SK-N-SH (cell line): ENCODE measurements at regions not wholly inside any gene's neighbourhood (a gene's known extent, or its start where the extent isn't known, plus 50 kb on each side); places are given as distances from the start of the nearest gene placed in this dataset.

Experiments
- CTCF ChIA-PET: fragments of 300-600, 350-600 bp; formaldehyde crosslinking; extraction: SDS; loops from one replicate; lab custom pipeline; 2021; lab: Yijun Ruan, JAX
- POLR2A ChIA-PET: fragments of 350-600 bp; sonication (Branson Sonifier 250); formaldehyde crosslinking; extraction: SDS; loops from one replicate; lab custom pipeline; 2020; ENCODE audit warnings: antibody characterized with exemption, inconsistent platforms; lab: Yijun Ruan, JAX
- DNase-seq: peaks from one replicate; pipeline ENCODE4 v3.0.0; 2012
- H2AFZ ChIP-seq: fragments of 200-600 bp; sonication (generic); 2 replicates; pipeline ENCODE4 v1.8.1; 2016; ENCODE audit warnings: antibody characterized with exemption, mild to moderate bottlenecking, low read depth
- H3F3A ChIP-seq: fragments of 200-600 bp; sonication (generic); replicated peaks from 2 replicates; pipeline ENCODE3; 2016; ENCODE audit warnings: antibody characterized with exemption, mild to moderate bottlenecking; ENCODE audit not compliant: insufficient read depth
- H3K27ac ChIP-seq, 2 experiments: fragments of 200-500 bp in 1 of 2; fragments of 200-600 bp in 1 of 2; sonication (Bioruptor generic) in 1 of 2; sonication (generic), shearing (Covaris generic) in 1 of 2; 2 replicates each; pipeline versions ENCODE4 v1.5.1 to v1.6.1; 2014 to 2016; ENCODE audit warnings: low read depth in 2 of 2, inconsistent platforms in 1 of 2, low read length in 1 of 2, mild to moderate bottlenecking in 1 of 2, mixed read lengths in 1 of 2
- H3K27me3 ChIP-seq: fragments of 200-600 bp; sonication (generic), shearing (Covaris generic); 2 replicates; pipeline ENCODE4 v1.6.1; 2016; ENCODE audit warnings: mixed run types; ENCODE audit not compliant: insufficient read depth
- H3K36me3 ChIP-seq, 2 experiments: fragments of 200-500 bp in 1 of 2; fragments of 200-600 bp in 1 of 2; sonication (Bioruptor generic) in 1 of 2; sonication (generic) in 1 of 2; replicated peaks in 1 of 2; 2 replicates each; pipeline versions ENCODE3 to v1.5.1; 2014 to 2016; ENCODE audit warnings: low read length in 1 of 2, mild to moderate bottlenecking in 1 of 2; ENCODE audit not compliant: insufficient read depth in 2 of 2, control insufficient read depth in 1 of 2
- H3K4me1 ChIP-seq, 2 experiments: fragments of 200-500 bp in 1 of 2; fragments of 200-600 bp in 1 of 2; sonication (Bioruptor generic) in 1 of 2; sonication (generic), shearing (Covaris generic) in 1 of 2; 2 replicates each; pipeline versions ENCODE4 v1.5.1 to v1.6.1; 2014 to 2016; ENCODE audit warnings: low read depth in 1 of 2, low read length in 1 of 2, mixed run types in 1 of 2; ENCODE audit not compliant: insufficient read depth in 2 of 2, control insufficient read depth in 1 of 2
- H3K4me2 ChIP-seq: fragments of 200-600 bp; sonication (generic), shearing (Covaris generic); 2 replicates; pipeline ENCODE4 v1.6.1; 2017; ENCODE audit warnings: mixed run types
- H3K4me3 ChIP-seq, 2 experiments: fragments of 200-500 bp in 1 of 2; fragments of 200-600 bp in 1 of 2; sonication (Bioruptor generic) in 1 of 2; sonication (generic), shearing (Covaris generic) in 1 of 2; 2 replicates each; pipeline versions ENCODE4 v1.5.1 to v1.8.1; 2014 to 2016; ENCODE audit warnings: low read depth in 2 of 2, inconsistent platforms in 1 of 2, low read length in 1 of 2, mild to moderate bottlenecking in 1 of 2, mixed read lengths in 1 of 2, moderate library complexity in 1 of 2
- H3K79me2 ChIP-seq: fragments of 200-600 bp; sonication (generic); 2 replicates; pipeline ENCODE4 v1.8.1; 2017; ENCODE audit warnings: mild to moderate bottlenecking; ENCODE audit not compliant: insufficient read depth
- H3K9ac ChIP-seq: fragments of 200-600 bp; sonication (generic); 2 replicates; pipeline ENCODE4 v1.6.1; 2017; ENCODE audit warnings: mixed run types
- H3K9me2 ChIP-seq: fragments of 200-600 bp; sonication (generic); 2 replicates; pipeline ENCODE4 v1.6.1; 2017; ENCODE audit warnings: mixed run types
- H3K9me3 ChIP-seq: fragments of 200-600 bp; sonication (generic); 2 replicates; pipeline ENCODE4 v1.6.1; 2017; ENCODE audit warnings: mixed run types, mild to moderate bottlenecking, moderate library complexity
- H4K20me1 ChIP-seq: fragments of 200-600 bp; sonication (generic); 2 replicates; pipeline ENCODE4 v1.6.1; 2017; ENCODE audit warnings: mild to moderate bottlenecking, mixed run types; ENCODE audit not compliant: insufficient read depth
- CHD2 ChIP-seq: fragments of 150-350 bp; IDR thresholded peaks from 2 replicates; pipeline ENCODE4 v1.6.1; 2018; ENCODE audit warnings: low read length; ENCODE audit not compliant: partially characterized antibody
- ELF1 ChIP-seq: IDR thresholded peaks from 2 replicates; pipeline ENCODE4 v1.4.0; 2012
- FOXJ3 ChIP-seq: sonication (generic); formaldehyde crosslinking; IDR thresholded peaks from 2 replicates; pipeline ENCODE4 v1.5.1; 2020; ENCODE audit warnings: mild to moderate bottlenecking, missing genetic modification reagents
- PBX3 ChIP-seq: IDR thresholded peaks from 2 replicates; pipeline ENCODE4; 2012
- REST ChIP-seq: IDR thresholded peaks from 2 replicates; pipeline ENCODE4 v1.6.1; 2012; ENCODE audit warnings: mild to moderate bottlenecking, low read depth, low read length, moderate library complexity
- TCF12 ChIP-seq: IDR thresholded peaks from 2 replicates; pipeline ENCODE4 v1.4.0; 2012
- WGBS: methylation state at CpG from one replicate; pipeline ENCODE4 v1.1.6; 2017; ENCODE audit warnings: low lambda C conversion rate; 5-methylcytosine and 5-hydroxymethylcytosine counted together

- TF ChIP-seq REST = no peak
- TF ChIP-seq CHD2 = no peak
Observed at GRCh38 chr10:74766501-74766900, 59.9 kb upstream of the KAT6B start (continued).

GRCh38 chr10:74770400-74770799 is 56.0 kb upstream of the KAT6B start:
- Histone ChIP-seq H3K79me2 (no peaks in the 10 kb centered on the region), H3K4me1 (no peaks in the 10 kb centered on the region), H3K9me3 (peaks cover 4% of the 10 kb centered on the region; the same call in 1 of the 2 replicates), H3K4me2 (no peak overlapping the region), H3K27ac (no peak overlapping the region), H3K27me3 (no peaks in the 10 kb centered on the region), H3K36me3 (no peaks in the 10 kb centered on the region), H3K9ac (no peak overlapping the region), H3F3A (no peaks in the 10 kb centered on the region), H3K4me3 (no peak overlapping the region), H4K20me1 (no peaks in the 10 kb centered on the region), H2AFZ (no peak overlapping the region), H3K9me2 (no peaks in the 10 kb centered on the region)
- no peak for DNase-seq
- TF ChIP-seq TCF12 (no peak), FOXJ3 (CRISPR knock-in tag) (no peak), PBX3 (no peak)
- ChIA-PET CTCF (no interaction called here), POLR2A (no interaction called here)

GRCh38 chr10:74771054-74771453 is 55.3 kb upstream of the KAT6B start:
- Histone ChIP-seq H3K9me3 (peaks cover 6% of the 10 kb centered on the region; the same call in 1 of the 2 replicates), H3K27ac (no peak overlapping the region), H3K4me1 (no peaks in the 10 kb centered on the region), H4K20me1 (no peaks in the 10 kb centered on the region), H3K9me2 (no peaks in the 10 kb centered on the region), H3K4me2 (no peak overlapping the region), H3K36me3 (no peaks in the 10 kb centered on the region), H3K27me3 (no peaks in the 10 kb centered on the region), H3F3A (no peaks in the 10 kb centered on the region), H3K4me3 (no peak overlapping the region), H3K9ac (no peak overlapping the region), H2AFZ (no peak overlapping the region), H3K79me2 (no peaks in the 10 kb centered on the region)
- 66% methylated on average over 6 of the region's 6 CpGs for WGBS
- no peak for DNase-seq
- POLR2A ChIA-PET = no interaction called here
- CTCF ChIA-PET = interaction anchor here (0.6 kb wide), 1 partner anchor 18 kb away, joined by 3 read pairs; no protein-coding TSS in a partner anchor
- TF ChIP-seq ELF1 = no peak
